Activated naive CD4-positive, alpha-beta T cell treated with anti-CD3 and anti-CD28 coated beads, Interleukin-2, amount 10 ng/mL, durations not matched to agents 7 days and 5 days (primary cell): ENCODE measurements at regions not wholly inside any gene's neighbourhood (a gene's known extent, or its start where the extent isn't known, plus 50 kb on each side); places are given as distances from the start of the nearest gene placed in this dataset.
"Not testable (repeated sequence)": the region's sequence is repeated elsewhere in the genome, so short reads cannot be mapped to it uniquely, and the experiment has no call there.

Experiments used
- CTCF ChIA-PET: fragments of 350-600 bp; sonication (Branson Sonifier 250); formaldehyde crosslinking; loops from one replicate; lab custom pipeline; 2021; ENCODE audit warnings: antibody characterized with exemption; lab: Charles Lee
- DNase-seq: peaks from one replicate; pipeline ENCODE4 v3.0.0-alpha.2; 2020
- H3K27ac Mint-ChIP-seq: one replicate; pipeline ENCODE4 v1.8.0; 2021; ENCODE audit warnings: mild to moderate bottlenecking, moderate library complexity, mixed read lengths
- H3K27me3 Mint-ChIP-seq: one replicate; pipeline ENCODE4 v1.8.0; 2021; ENCODE audit warnings: mild to moderate bottlenecking, mixed read lengths
- H3K36me3 Mint-ChIP-seq: one replicate; pipeline ENCODE4 v1.8.0; 2021; ENCODE audit warnings: mixed read lengths
- H3K4me1 Mint-ChIP-seq: one replicate; pipeline ENCODE4 v1.8.0; 2021; ENCODE audit warnings: mixed read lengths
- H3K4me3 Mint-ChIP-seq: one replicate; pipeline ENCODE4 v1.8.0; 2021; ENCODE audit warnings: mild to moderate bottlenecking, moderate library complexity, mixed read lengths
- H3K9me3 Mint-ChIP-seq: one replicate; pipeline ENCODE4 v1.8.0; 2021; ENCODE audit warnings: mixed read lengths

GRCh38 chr7:130789436-130789835 is 55.4 kb upstream of the KLF14 start:
- H3K27ac Mint-ChIP-seq = no peak overlapping the region
- CTCF ChIA-PET = no interaction called here
- no peaks in the 10 kb centered on the region for H3K9me3 Mint-ChIP-seq
- H3K4me1 Mint-ChIP-seq = no peaks in the 10 kb centered on the region
- no peak for DNase-seq
- H3K4me3 Mint-ChIP-seq = no peak overlapping the region
- peaks cover 10% of the 10 kb centered on the region for H3K27me3 Mint-ChIP-seq
- no peaks in the 10 kb centered on the region for H3K36me3 Mint-ChIP-seq

GRCh38 chr7:130791746-130792145 is 57.7 kb upstream of the KLF14 start:
- H3K36me3 Mint-ChIP-seq = no peaks in the 10 kb centered on the region
- no peaks in the 10 kb centered on the region for H3K9me3 Mint-ChIP-seq
- H3K27ac Mint-ChIP-seq = no peak overlapping the region
- peaks cover 4% of the 10 kb centered on the region for H3K27me3 Mint-ChIP-seq
- DNase-seq = no peak
- H3K4me3 Mint-ChIP-seq = no peak overlapping the region
- no peaks in the 10 kb centered on the region for H3K4me1 Mint-ChIP-seq
- CTCF ChIA-PET = interaction anchor here (0.9 kb wide), 1 partner anchor 248 kb away, joined by 3 read pairs; no protein-coding TSS in a partner anchor

GRCh38 chr7:130793855-130794618 is 60.0 kb upstream of the KLF14 start:
- no peaks in the 10 kb centered on the region for H3K36me3 Mint-ChIP-seq
- no peak overlapping the region for H3K27ac Mint-ChIP-seq
- H3K9me3 Mint-ChIP-seq = no peaks in the 10 kb centered on the region
- CTCF ChIA-PET = no interaction called here
- H3K27me3 Mint-ChIP-seq = no peaks in the 10 kb centered on the region
- H3K4me1 Mint-ChIP-seq = no peaks in the 10 kb centered on the region
- no peak overlapping the region for H3K4me3 Mint-ChIP-seq
- DNase-seq = no peak

DNA sequence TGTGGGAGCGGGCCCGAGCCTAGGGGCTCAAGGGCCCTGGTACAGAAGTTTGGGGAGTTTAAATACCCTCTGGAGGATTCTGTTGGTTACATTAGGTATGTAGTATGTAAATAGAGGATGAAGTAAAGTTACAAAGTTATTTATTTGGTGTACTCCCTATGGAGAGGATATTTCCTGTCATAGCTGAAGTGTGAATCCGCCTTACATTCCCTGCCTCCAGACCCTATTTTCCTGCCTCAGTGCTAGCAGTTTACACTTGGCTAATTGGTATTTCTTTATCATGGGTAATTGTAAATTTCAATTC is 60.6 kb upstream of the KLF14 start:
- H3K36me3 Mint-ChIP-seq = no peaks in the 10 kb centered on the region
- H3K27me3 Mint-ChIP-seq = no peaks in the 10 kb centered on the region
- H3K27ac Mint-ChIP-seq = no peak overlapping the region
- H3K4me1 Mint-ChIP-seq = no peaks in the 10 kb centered on the region
- no peak for DNase-seq
- no peak overlapping the region for H3K4me3 Mint-ChIP-seq
- no peaks in the 10 kb centered on the region for H3K9me3 Mint-ChIP-seq
- CTCF ChIA-PET = no interaction called here

DNA sequence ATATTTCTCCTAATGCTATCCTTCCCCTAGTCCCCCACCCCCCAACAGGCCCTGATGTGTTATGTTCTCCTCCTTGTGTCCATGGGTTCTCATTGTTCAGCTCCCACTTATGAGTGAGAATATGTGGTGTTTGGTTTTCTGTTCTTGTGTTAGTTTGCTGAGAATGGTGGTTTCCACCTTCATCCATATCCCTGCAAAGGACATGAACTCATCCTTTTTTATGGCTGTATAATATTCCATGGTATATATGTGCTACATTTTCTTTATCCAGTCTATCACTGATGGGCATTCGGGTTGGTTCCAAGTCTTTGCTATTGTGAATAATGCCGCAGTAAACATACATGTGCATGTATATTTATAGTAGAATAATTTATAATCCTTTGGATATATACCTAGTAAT is 62.4 kb upstream of the KLF14 start:
- not testable (repeated sequence) for H3K4me1 Mint-ChIP-seq

GRCh38 chr7:130803127-130803526 is 69.1 kb upstream of the KLF14 start:
- no peak for DNase-seq
- H3K36me3 Mint-ChIP-seq = no peaks in the 10 kb centered on the region
- peaks cover 29% of the 10 kb centered on the region for H3K27me3 Mint-ChIP-seq
- no peak overlapping the region for H3K4me3 Mint-ChIP-seq
- H3K27ac Mint-ChIP-seq = no peak overlapping the region
- CTCF ChIA-PET = no interaction called here
- H3K9me3 Mint-ChIP-seq = no peaks in the 10 kb centered on the region
- no peaks in the 10 kb centered on the region for H3K4me1 Mint-ChIP-seq

More for the DNA sequence above, 62.4 kb upstream of the KLF14 start:
- CTCF ChIA-PET, H3K27me3 Mint-ChIP-seq, H3K36me3 Mint-ChIP-seq, H3K9me3 Mint-ChIP-seq, H3K27ac Mint-ChIP-seq, H3K4me3 Mint-ChIP-seq, DNase-seq: not testable (repeated sequence)

DNA sequence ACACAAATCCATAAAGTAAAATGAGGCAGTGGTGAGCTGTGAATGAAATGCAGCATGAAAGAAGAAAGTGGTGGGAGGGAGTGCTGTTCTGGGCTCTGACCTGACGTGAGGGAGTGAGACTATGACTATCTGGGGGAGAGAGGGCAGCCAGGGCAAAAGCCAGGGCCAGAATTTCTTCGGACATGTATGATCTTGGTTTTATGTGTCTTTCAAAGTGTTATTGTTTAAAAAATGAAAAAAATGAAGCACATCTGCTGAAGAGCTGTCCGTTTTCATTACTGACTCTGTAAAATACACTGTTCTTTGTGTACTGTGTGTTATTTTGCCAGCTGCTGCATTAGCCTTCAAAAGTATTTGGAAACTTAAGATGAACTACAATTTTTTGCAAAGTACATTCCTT is 70.2 kb upstream of the KLF14 start:
- Mint-ChIP-seq H3K27ac (no peak overlapping the region), H3K36me3 (no peaks in the 10 kb centered on the region), H3K4me1 (no peaks in the 10 kb centered on the region), H3K4me3 (no peak overlapping the region), H3K9me3 (no peaks in the 10 kb centered on the region), H3K27me3 (peaks cover 29% of the 10 kb centered on the region)
- CTCF ChIA-PET = no interaction called here
- DNase-seq = no peak

DNA sequence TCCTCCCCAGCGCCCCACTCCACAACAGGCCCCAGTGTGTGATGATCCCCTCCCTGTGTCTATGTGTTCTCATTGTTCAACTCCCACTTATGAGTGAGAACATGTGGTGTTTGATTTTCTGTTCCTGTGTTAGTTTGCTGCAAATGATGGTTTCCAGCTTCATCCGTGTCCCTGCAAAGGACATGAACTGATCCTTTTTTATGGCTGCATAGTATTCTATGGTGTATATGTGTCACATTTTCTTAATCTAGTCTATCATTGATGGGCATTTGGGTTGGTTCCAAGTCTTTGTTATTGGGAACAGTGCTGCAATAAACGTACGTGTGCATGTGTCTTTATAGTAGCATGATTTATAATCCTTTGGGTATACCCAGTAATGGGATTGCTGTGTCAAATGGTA is 78.8 kb upstream of the KLF14 start:
- H3K27me3 Mint-ChIP-seq, H3K36me3 Mint-ChIP-seq, H3K27ac Mint-ChIP-seq, H3K9me3 Mint-ChIP-seq, DNase-seq, H3K4me3 Mint-ChIP-seq, H3K4me1 Mint-ChIP-seq: not testable (repeated sequence)
- CTCF ChIA-PET = interaction anchor here (0.5 to 1.5 kb wide), 2 partner anchors 20 to 292 kb away, joined by 3 read pairs; no protein-coding TSS in a partner anchor

DNA sequence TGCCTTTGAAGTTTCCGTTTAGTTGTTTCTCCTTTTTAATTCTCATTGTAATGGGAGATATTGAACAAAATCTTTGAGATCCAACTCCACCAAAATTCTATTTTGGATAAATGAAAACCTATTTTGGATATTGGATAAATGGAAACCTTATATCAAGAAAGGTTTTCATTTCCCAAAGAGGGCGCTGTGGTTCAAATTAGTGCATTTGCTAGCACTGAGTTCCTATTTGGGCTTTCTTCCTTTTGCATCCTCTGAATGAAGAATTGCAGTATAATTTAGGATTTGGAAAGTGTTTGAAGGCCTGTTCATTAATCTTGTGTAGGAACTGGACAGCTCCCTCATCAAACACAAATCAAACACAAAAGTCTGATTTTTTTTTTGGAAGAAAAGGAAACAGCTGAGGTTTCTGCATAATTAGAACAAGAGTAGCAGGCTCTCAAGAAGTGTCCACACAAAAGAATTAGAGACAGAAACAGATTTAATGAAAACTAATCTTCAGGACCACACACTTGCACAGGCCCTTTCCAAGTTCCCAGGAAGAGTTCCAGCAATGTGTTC is 80.8 kb upstream of the KLF14 start:
- Mint-ChIP-seq H3K36me3 (no peaks in the 10 kb centered on the region), H3K27me3 (peaks cover 8% of the 10 kb centered on the region), H3K4me3 (no peak overlapping the region), H3K4me1 (no peaks in the 10 kb centered on the region), H3K27ac (no peak overlapping the region), H3K9me3 (no peaks in the 10 kb centered on the region)
- CTCF ChIA-PET = interaction anchor here (0.6 to 1.4 kb wide), 2 partner anchors 17 to 72 kb away, joined by 3 to 6 read pairs; no protein-coding TSS in a partner anchor
- no peak for DNase-seq

GRCh38 chr7:130818056-130818455 is 84.0 kb upstream of the KLF14 start:
- CTCF ChIA-PET = no interaction called here
- peaks cover 6% of the 10 kb centered on the region for H3K4me1 Mint-ChIP-seq
- no peak overlapping the region for H3K27ac Mint-ChIP-seq
- no peaks in the 10 kb centered on the region for H3K9me3 Mint-ChIP-seq
- H3K36me3 Mint-ChIP-seq = no peaks in the 10 kb centered on the region
- DNase-seq = no peak
- H3K4me3 Mint-ChIP-seq = no peak overlapping the region
- H3K27me3 Mint-ChIP-seq = peaks cover 8% of the 10 kb centered on the region

DNA sequence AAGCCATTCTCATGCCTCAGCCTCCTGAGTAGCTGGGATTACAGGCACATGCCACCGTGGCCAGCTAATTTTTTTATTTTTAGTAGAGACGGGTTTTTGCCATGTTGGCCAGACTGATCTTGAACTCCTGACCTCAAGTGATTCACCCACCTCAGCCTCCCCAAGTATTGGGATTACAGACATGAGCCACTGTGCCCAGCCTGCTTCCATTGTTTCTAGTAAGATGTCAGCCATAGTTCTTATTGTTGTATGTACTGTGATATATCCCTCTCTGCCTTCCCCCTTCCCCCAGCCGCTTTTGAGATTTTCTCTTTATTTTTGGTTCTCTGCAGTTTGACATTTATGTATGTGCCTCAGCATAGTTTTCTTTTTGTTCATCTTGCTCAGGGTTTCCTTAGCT is 87.9 kb upstream of the KLF14 start:
- CTCF ChIA-PET = interaction anchor here (1.0 kb wide), 1 partner anchor 18 kb away, joined by 3 read pairs; no protein-coding TSS in a partner anchor

DNA sequence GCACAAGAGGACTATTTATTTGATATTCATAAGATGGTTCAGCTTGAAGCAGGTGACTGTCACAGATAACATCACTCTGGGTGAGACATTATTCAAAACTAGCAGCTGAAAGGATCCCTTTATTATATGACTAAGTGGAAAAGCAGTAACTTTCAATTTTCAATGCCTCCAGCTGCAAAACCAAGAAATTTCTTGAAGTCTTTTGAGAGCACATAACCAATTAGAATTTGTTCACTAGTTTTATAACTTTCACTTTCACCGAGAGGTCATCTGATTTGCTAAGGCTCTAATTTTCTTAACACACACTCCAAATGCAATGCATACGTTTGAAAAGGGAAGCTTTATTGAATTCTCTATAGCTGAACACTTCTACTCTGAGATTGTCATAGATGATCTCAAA is 88.6 kb upstream of the KLF14 start:
- peaks cover 20% of the 10 kb centered on the region for H3K9me3 Mint-ChIP-seq
- no peak overlapping the region for H3K4me3 Mint-ChIP-seq
- CTCF ChIA-PET = interaction anchor here (1.0 kb wide), 1 partner anchor 18 kb away, joined by 3 read pairs; no protein-coding TSS in a partner anchor
- DNase-seq = no peak
- H3K27ac Mint-ChIP-seq = no peak overlapping the region
- H3K4me1 Mint-ChIP-seq = peaks cover 6% of the 10 kb centered on the region
- H3K36me3 Mint-ChIP-seq = peaks cover 5% of the 10 kb centered on the region
- H3K27me3 Mint-ChIP-seq = no peaks in the 10 kb centered on the region

More for the DNA sequence above, 87.9 kb upstream of the KLF14 start:
- Mint-ChIP-seq H3K27ac (no peak overlapping the region), H3K4me3 (no peak overlapping the region), H3K27me3 (peaks cover 6% of the 10 kb centered on the region), H3K9me3 (peaks cover 13% of the 10 kb centered on the region), H3K4me1 (peaks cover 6% of the 10 kb centered on the region), H3K36me3 (peaks cover 5% of the 10 kb centered on the region)
- DNase-seq = no peak

- Mint-ChIP-seq H3K9me3 (peaks cover 21% of the 10 kb centered on the region), H3K27ac (no peak overlapping the region), H3K4me3 (no peak overlapping the region), H3K27me3 (no peaks in the 10 kb centered on the region), H3K36me3 (peaks cover 5% of the 10 kb centered on the region), H3K4me1 (peaks cover 6% of the 10 kb centered on the region)
- CTCF ChIA-PET = no interaction called here
- no peak for DNase-seq
Measured at GRCh38 chr7:130823060-130823459, 89.1 kb upstream of the KLF14 start.

- CTCF ChIA-PET = no interaction called here
- no peak overlapping the region for H3K27ac Mint-ChIP-seq
- DNase-seq = no peak
- H3K4me3 Mint-ChIP-seq = no peak overlapping the region
- peaks cover 25% of the 10 kb centered on the region for H3K9me3 Mint-ChIP-seq
- peaks cover 5% of the 10 kb centered on the region for H3K27me3 Mint-ChIP-seq
- peaks cover 6% of the 10 kb centered on the region for H3K4me1 Mint-ChIP-seq
- peaks cover 5% of the 10 kb centered on the region for H3K36me3 Mint-ChIP-seq
Measured at GRCh38 chr7:130825819-130826218, 91.8 kb upstream of the KLF14 start.

GRCh38 chr7:130829415-130829814 is 95.4 kb upstream of the KLF14 start:
- peaks cover 5% of the 10 kb centered on the region for H3K36me3 Mint-ChIP-seq
- peaks cover 25% of the 10 kb centered on the region for H3K9me3 Mint-ChIP-seq
- no peaks in the 10 kb centered on the region for H3K4me1 Mint-ChIP-seq
- H3K27me3 Mint-ChIP-seq = peaks cover 5% of the 10 kb centered on the region
- H3K4me3 Mint-ChIP-seq = no peak overlapping the region
- CTCF ChIA-PET = no interaction called here
- no peak overlapping the region for H3K27ac Mint-ChIP-seq
- DNase-seq = no peak
